Heart left ventricle (tissue), 16 donors: ENCODE measurements at regions not wholly inside any gene's neighbourhood (a gene's known extent, or its start where the extent isn't known, plus 50 kb on each side); places are given as distances from the start of the nearest gene placed in this dataset.

Source experiments
- ATAC-seq, 4 donors: fragments of 200-7000 bp; cut with Tn5 transposase; one replicate each; pipeline ENCODE4 v1.9.1; 2020 to 2022; ENCODE audit warnings: moderate library complexity in 4 of 4, mild to moderate bottlenecking in 3 of 4, moderate number of reproducible peaks in 1 of 4
- DNase-seq, 5 donors: peaks; one replicate each; pipeline ENCODE4 v3.0.0-alpha.2; 2020
- H3K27ac ChIP-seq, 12 donors: fragments of 200-600 bp; sonication (generic) in 4 of 12; one replicate each; pipeline versions ENCODE4 v1.5.0 to v1.8.0; 2016 to 2022; ENCODE audit warnings: mild to moderate bottlenecking in 2 of 12
- H3K27me3 ChIP-seq, 9 donors: fragments of 200-600 bp; sonication (generic) in 2 of 9; one replicate each; pipeline versions ENCODE4 v1.5.1 to v1.8.0; 2016 to 2022; ENCODE audit warnings: mild to moderate bottlenecking in 3 of 9
- H3K36me3 ChIP-seq, 9 donors: fragments of 200-600 bp; sonication (generic) in 2 of 9; one replicate each; pipeline versions ENCODE4 v1.5.0 to v1.8.0; 2018 to 2022; ENCODE audit warnings: mild to moderate bottlenecking in 2 of 9
- H3K4me1 ChIP-seq, 12 donors: fragments of 200-600 bp; sonication (generic) in 4 of 12; one replicate each; pipeline versions ENCODE4 v1.5.0 to v1.8.0; 2016 to 2022; ENCODE audit warnings: mild to moderate bottlenecking in 3 of 12
- H3K4me3 ChIP-seq, 12 donors: fragments of 200-600 bp; sonication (generic) in 4 of 12; one replicate each; pipeline versions ENCODE4 v1.5.0 to v1.8.0; 2017 to 2022; ENCODE audit warnings: mild to moderate bottlenecking in 9 of 12, moderate library complexity in 4 of 12
- H3K9me3 ChIP-seq, 12 donors: fragments of 200-600 bp; sonication (generic) in 4 of 12; one replicate each; pipeline versions ENCODE4 v1.5.0 to v1.8.0; 2016 to 2022; ENCODE audit warnings: mild to moderate bottlenecking in 1 of 12
- CTCF ChIP-seq, 12 donors: fragments of 200-600 bp; sonication (generic) in 4 of 12; IDR thresholded peaks; one replicate each; pipeline versions ENCODE4 v1.5.0 to v1.8.0; 2018 to 2022; ENCODE audit warnings: antibody characterized with exemption in 12 of 12, mild to moderate bottlenecking in 5 of 12
- POLR2A ChIP-seq, 2 donors: fragments of 450-650 bp; IDR thresholded peaks; one replicate each; pipeline ENCODE4 v1.6.1; 2017; ENCODE audit warnings: antibody characterized with exemption in 2 of 2, mild to moderate bottlenecking in 2 of 2, moderate library complexity in 2 of 2
- WGBS, 4 donors: extraction: QIAGEN DNeasy Blood & Tissue Kit in 2 of 4; methylation state at CpG; one replicate each; pipeline versions ENCODE4 v1.1.5 to v1.1.7; 2013 to 2018; 5-methylcytosine and 5-hydroxymethylcytosine counted together
- intact Hi-C, 10 donors: fragments of 100-400 bp; cut with DNase I; formaldehyde crosslinking; loops; one replicate each; pipeline versions ENCODE4 v1.11.1 to v1.14.2; 2022
- donor health status: ischemic (EF 13 %, LVEDD 7.1; RV severe dilation, severe dysfunction).
- donor health status: healthy with polysubstance abuse.
- donor health status: DM: no; HTN: yes; CAD: no.
- donor health status: DM: no; HTN: no; CAD: no.
- donor health status: ischemic (EF 25% LVEDD 6.9; RV normal size, moderate dysfunction).
- donor health status: ischemic (EF 25% LVEDD 5.7; RV mildly dilated, moderate dysfunction).
- donor health status: healthy.
- donor health status: DM: yes; HTN: yes; CAD: no.
- donor health status: ischemic (EF 35%, LVEDD 5.7; RV mildly dilated, moderate dysfunction).
- donor health status: nonischemic (EF 11% LVEDD 7.7; RV severe dilation, severe dysfunction).
- donor health status: DM: yes; HTN: yes; CAD: no.
- donor health status: PGD.
- donor health status: ischemic (EF 29% LVEDD 5.4; RV normal size, mild dysfunction).
- donor health status: nonischemic (EF 23%, LVEDD 6.1; RV moderate dilation, normal function).

GRCh38 chr11:29331451-29332010 lies 685.3 kb downstream of the KCNA4 start:
- ATAC-seq (no peak), DNase-seq (no peak)
- no peaks in the 10 kb centered on the region for H3K4me1 ChIP-seq
- H3K9me3 ChIP-seq: no peaks in the 10 kb centered on the region
- no peaks in the 10 kb centered on the region for H3K27me3 ChIP-seq
- H3K27ac ChIP-seq: no peak overlapping the region
- TF ChIP-seq CTCF (IDR thresholded peaks at IDR 0.05): no peak
- no peak for TF ChIP-seq POLR2A (IDR thresholded peaks at IDR 0.05)
- WGBS, 4 donors: 77 to 79% (median 78%) methylated on average over 3 of the region's 3 CpGs
- intact Hi-C loops: loop anchor here in 5 of 10 donors (5.0 to 10.0 kb wide), 2 partner anchors 1634 to 1637 kb away; no protein-coding TSS in a partner anchor
- no peak overlapping the region for H3K4me3 ChIP-seq
- H3K36me3 ChIP-seq: no peaks in the 10 kb centered on the region

- H3K4me3 ChIP-seq: no peak overlapping the region
- TF ChIP-seq CTCF (IDR thresholded peaks at IDR 0.05) (peak in 8 of 12 donors; percentile 16 to 48 (median 28)), POLR2A (IDR thresholded peaks at IDR 0.05) (no peak)
- intact Hi-C loops: loop anchor here in 2 of 10 donors (5.0 kb wide), 2 partner anchors 1627 to 1632 kb away; partner anchors contain the start of gene BDNF (in 1 of the 2)
- H3K27me3 ChIP-seq: no peaks in the 10 kb centered on the region
- H3K36me3 ChIP-seq: no peaks in the 10 kb centered on the region
- ATAC-seq (no peak), DNase-seq (no peak)
- 43 to 51% (median 45%) methylated on average over 3 to 4 of the region's 4 CpGs for WGBS, 4 donors
- H3K4me1 ChIP-seq: no peaks in the 10 kb centered on the region
- no peaks in the 10 kb centered on the region for H3K9me3 ChIP-seq
- H3K27ac ChIP-seq: no peak overlapping the region
These were observed 687.8 kb downstream of the KCNA4 start for GRCh38 chr11:29328961-29329441.

- Histone ChIP-seq H3K27ac (no peak overlapping the region), H3K4me3 (no peak overlapping the region), H3K27me3 (no peaks in the 10 kb centered on the region), H3K9me3 (no peaks in the 10 kb centered on the region), H3K36me3 (no peaks in the 10 kb centered on the region), H3K4me1 (no peaks in the 10 kb centered on the region)
- no peak for TF ChIP-seq CTCF (IDR thresholded peaks at IDR 0.05)
- no peak for DNase-seq
- 77 to 85% (median 82%) methylated on average over 4 of the region's 4 CpGs for WGBS, 4 donors
- no peak for ATAC-seq
- intact Hi-C loops: loop anchor here in 2 of 10 donors (5.0 kb wide), 2 partner anchors 1626 to 1631 kb away; partner anchors contain the start of gene BDNF (in 1 of the 2)
These were observed 688.9 kb downstream of the KCNA4 start for GRCh38 chr11:29327891-29328290.

- H3K4me3 ChIP-seq: no peak overlapping the region
- DNase-seq (no peak), ATAC-seq (no peak)
- intact Hi-C loops: loop anchor here in 2 of 10 donors (5.0 kb wide), 2 partner anchors 1624 to 1629 kb away; partner anchors contain the start of gene BDNF (in 1 of the 2)
- 88 to 92% (median 89%) methylated on average over 3 of the region's 3 CpGs for WGBS, 4 donors
- TF ChIP-seq CTCF (IDR thresholded peaks at IDR 0.05): no peak
- no peak for TF ChIP-seq POLR2A (IDR thresholded peaks at IDR 0.05)
- no peaks in the 10 kb centered on the region for H3K36me3 ChIP-seq
- H3K27ac ChIP-seq: no peak overlapping the region
- no peaks in the 10 kb centered on the region for H3K4me1 ChIP-seq
- H3K27me3 ChIP-seq: no peaks in the 10 kb centered on the region
- no peaks in the 10 kb centered on the region for H3K9me3 ChIP-seq
These were observed 690.1 kb downstream of the KCNA4 start for GRCh38 chr11:29326757-29327156.
